Endometrium (tissue), 2 donors: ENCODE measurements at regions not wholly inside any gene's neighbourhood (a gene's known extent, or its start where the extent isn't known, plus 50 kb on each side); places are given as distances from the start of the nearest gene placed in this dataset.
A peak's percentile ranks its signal among the peaks of the same experiment; 100 is the strongest.

Source experiments
- FAIRE-seq: peaks from 2 replicates; lab custom pipeline; 2012; peaks lifted over from hg19 to GRCh38; lab: Jason Lieb, UNC
- donor health status: control.
- donor health status: control.

GRCh38 chr9:79862921-79863890 is 291.4 kb downstream of the TLE4 start:
- FAIRE-seq, result no peak

DNA sequence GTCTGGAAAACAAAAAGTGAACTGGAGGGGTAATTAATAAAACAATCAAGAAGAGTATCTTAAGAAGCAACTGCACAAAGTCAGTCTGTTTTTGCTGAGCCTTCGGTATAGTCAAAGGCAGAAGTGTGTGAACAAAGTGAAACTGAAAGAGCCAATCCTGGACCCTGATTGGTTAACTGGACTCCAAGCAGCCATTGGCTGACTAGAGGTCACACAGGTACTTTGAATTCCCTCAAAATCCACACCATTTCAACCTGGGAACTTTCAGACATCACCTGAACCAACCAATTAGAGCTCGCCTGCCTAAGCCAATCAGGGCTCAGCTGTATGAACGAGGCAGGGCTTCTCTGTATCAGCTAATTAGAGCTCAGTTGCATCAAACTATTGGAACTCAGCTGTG is 286.7 kb downstream of the TLE4 start:
- no peak for FAIRE-seq

- FAIRE-seq, result no peak
Observed at GRCh38 chr9:79857188-79857587, 285.4 kb downstream of the TLE4 start.

DNA sequence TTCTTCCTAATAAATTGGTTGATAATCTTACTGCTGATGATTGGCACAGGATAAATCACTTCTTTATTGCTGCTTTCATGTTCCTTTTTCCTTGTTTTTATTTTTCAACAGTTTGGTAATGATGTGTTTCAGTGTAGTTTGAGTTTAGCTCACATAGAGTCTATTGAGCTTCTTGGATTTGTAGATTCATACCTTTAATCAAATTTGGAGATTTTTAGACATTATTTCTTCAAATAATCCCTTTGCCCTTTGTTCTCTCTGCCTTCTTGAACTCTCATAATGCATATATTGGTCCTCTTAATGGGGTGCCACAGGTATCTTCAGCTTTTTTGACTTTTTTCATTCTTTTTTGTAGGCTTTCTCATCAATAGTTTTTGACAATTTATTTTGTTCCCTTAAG is 275.3 kb downstream of the TLE4 start:
- FAIRE-seq, result no peak

DNA sequence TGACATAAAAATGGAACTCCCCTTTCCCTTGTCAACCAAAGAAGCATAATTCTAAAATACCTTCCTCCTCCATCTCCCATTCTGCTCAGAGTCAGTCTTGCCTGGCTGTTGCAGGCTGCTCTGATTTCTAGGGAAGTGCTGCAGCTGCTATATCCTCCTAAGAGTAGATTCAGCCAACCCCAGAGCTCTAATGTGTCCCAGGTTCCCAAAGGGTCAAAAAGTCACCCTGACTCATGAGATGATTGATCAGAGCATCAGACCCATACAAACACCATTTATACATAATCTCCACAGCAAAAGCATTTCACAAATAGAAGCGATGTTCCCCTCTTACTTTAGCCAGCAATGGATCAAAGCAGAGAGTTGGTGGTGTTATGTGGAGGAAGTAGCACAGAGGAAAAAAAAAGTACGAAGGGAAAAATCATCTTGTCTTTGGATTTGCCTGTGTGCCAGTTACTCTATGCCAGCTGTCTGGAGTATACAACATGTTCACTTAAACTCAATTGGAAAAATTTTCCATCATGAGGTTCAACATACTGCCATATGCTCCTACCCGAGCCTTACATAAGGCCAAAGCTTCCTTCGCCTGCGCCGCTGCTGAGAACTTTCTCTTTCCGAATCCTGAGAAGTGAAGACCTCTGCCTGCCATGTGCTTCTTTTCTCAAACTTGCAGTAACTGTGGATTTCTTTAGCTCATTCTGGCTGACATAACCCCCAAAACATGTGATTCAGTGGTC is 258.0 kb downstream of the TLE4 start:
- FAIRE-seq, result no peak

- no peak for FAIRE-seq
Observed at GRCh38 chr9:79824265-79824664, 252.5 kb downstream of the TLE4 start.

- no peak for FAIRE-seq
Observed at GRCh38 chr9:79817438-79818004, 245.8 kb downstream of the TLE4 start.

- no peak for FAIRE-seq
Observed at GRCh38 chr9:79813258-79813638, 241.5 kb downstream of the TLE4 start.

- FAIRE-seq, result no peak
Observed at GRCh38 chr9:79812507-79813257, 240.9 kb downstream of the TLE4 start.

- no peak for FAIRE-seq
Observed at GRCh38 chr9:79812099-79812498, 240.3 kb downstream of the TLE4 start.

- peak; percentile 93 for FAIRE-seq
Observed at GRCh38 chr9:79809931-79810330, 238.2 kb downstream of the TLE4 start.

GRCh38 chr9:79809316-79809876 is 237.6 kb downstream of the TLE4 start:
- FAIRE-seq, result no peak

- FAIRE-seq, result no peak
Observed at GRCh38 chr9:79807971-79808370, 236.2 kb downstream of the TLE4 start.

- no peak for FAIRE-seq
Observed at GRCh38 chr9:79806086-79806485, 234.3 kb downstream of the TLE4 start.

- FAIRE-seq, result no peak
Observed at GRCh38 chr9:79801459-79801858, 229.7 kb downstream of the TLE4 start.

- no peak for FAIRE-seq
Observed at GRCh38 chr9:79800578-79800977, 228.8 kb downstream of the TLE4 start.

DNA sequence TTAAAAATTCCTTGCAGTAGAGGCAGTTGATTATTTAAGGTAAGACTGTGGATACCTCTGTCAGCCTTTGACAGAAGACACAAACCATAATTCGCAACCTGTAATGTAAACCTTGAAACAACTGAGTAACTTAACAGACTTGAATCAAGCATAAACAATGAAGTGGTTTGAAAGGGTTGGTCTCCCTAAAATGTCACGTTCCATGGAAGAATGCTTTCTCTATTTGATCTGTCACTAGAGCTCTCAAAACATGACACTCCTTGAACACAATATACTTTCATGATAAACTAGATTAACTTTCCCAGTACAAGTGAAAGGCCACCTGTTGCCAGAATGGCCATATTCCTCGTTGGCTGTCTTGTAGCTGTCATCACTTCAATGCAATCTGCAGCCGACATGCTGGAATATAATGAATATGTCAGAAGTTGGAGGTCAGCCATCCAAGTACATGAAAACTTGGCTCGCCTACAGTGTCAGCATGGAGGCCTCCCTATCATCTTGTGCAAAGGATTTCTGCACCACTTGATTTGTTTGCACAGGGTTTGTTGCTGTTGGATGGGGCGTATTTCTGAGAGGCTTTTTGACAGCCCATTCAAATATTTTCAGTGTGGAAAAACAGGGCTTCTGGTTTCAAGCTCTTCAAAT is 228.0 kb downstream of the TLE4 start:
- FAIRE-seq, result no peak

GRCh38 chr9:79798450-79798849 is 226.7 kb downstream of the TLE4 start:
- FAIRE-seq, result no peak

- no peak for FAIRE-seq
Observed at GRCh38 chr9:79796411-79796810, 224.6 kb downstream of the TLE4 start.

DNA sequence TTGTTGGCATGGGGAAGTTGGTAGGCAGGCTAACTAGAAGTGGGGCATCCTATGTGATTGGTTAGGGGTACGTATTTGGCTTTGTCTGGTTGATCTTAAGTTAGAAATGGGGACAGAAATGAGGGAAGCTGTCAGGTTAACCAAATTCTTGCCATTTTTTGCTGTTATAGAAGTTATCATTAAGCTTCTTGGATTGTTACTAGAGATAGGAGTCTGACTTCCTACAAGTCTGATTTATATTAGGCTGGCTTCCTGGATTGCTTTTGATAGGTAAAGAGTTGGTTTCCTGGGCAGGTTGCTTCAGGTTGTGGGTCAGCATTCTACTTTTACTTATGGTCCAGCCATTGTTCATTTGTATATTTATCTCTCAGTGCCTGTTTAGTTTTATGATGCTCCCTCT is 216.9 kb downstream of the TLE4 start:
- FAIRE-seq, result no peak

- no peak for FAIRE-seq
Observed at GRCh38 chr9:79781263-79781662, 209.5 kb downstream of the TLE4 start.
